Daoy (cell line): ENCODE measurements at regions not wholly inside any gene's neighbourhood (a gene's known extent, or its start where the extent isn't known, plus 50 kb on each side); places are given as distances from the start of the nearest gene placed in this dataset.

Source experiments
- DNase-seq: peaks from one replicate; pipeline ENCODE4 v3.0.0-alpha.2; 2015; ENCODE audit warnings: low read depth

DNA sequence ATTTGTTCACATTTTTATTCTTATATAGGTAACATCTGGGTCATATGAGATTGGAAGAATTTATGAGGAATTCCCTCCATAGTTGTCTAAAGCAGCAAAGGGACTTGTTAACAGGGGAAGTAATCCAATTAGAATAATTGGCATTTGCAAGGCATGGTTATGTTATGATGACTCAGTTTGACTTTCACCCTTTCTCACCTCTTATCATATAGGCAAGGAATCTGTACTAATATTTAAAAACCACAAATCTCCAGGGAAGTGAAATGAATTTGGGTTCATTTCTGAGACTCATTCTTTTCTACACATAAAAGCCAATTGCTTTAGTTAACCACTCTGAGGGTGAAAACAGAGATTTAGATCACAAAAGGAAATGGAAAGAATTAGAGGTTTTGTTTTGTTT is 281.5 kb upstream of the DKK2 start:
- no peak for DNase-seq

DNA sequence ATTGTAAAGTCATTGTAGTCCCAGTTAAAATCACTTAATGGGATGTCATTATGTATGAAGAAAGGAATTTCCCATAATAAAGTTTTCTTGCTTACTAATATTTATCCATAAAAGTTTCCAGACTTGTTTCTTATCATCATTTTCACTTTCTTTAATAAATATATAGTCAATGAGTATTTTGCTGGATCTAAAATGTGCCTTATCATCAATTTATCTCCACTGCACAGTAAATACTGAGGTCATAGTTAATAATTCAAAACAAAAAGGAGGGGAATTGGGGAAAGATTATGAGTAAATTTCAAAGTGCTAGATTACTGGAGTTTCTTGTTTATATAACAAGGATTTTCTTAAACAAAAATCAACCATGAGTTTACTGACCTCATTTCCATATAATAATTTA is 279.5 kb upstream of the DKK2 start:
- no peak for DNase-seq

DNA sequence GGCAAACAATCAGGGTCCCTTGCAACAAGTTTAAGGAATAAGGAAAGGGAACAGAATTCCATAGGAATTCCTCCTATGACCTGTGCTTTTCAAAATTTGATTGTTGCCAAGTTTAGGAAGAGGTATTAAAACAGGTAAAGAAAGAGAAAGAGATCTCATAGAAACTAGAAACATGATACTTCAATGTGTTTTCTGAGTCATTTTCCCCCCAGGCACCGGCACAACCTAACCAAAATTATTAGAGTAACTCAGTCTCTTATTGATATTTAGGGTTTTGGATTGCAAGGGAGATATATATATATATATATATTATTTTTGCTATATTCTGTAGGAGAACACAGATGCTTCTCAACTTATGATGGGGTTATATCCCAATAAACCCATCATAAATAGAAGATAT is 278.0 kb upstream of the DKK2 start:
- no peak for DNase-seq

DNA sequence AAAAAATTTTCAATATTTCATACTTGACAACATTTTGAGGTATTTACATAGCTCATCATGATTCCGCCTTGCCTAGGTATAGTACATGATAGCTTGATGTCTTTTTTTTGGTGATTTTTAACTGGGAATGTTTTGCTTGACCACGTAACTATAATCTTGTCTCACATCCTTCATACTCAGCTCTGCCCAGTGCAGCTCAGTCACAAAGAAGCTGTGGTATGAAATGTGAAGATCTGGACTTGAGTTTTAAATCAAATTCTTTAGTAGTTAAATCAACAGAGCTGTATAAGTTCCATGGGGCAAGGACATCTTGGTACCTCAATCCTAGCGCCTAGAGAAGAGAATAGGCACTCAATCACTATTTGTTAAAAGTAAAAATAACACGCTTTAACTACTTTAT is 276.3 kb upstream of the DKK2 start:
- DNase-seq, result no peak

GRCh38 chr4:107304699-107305286 is 268.7 kb upstream of the DKK2 start:
- DNase-seq, result no peak

- no peak for DNase-seq
Observed at GRCh38 chr4:107299646-107300045, 263.5 kb upstream of the DKK2 start.

DNA sequence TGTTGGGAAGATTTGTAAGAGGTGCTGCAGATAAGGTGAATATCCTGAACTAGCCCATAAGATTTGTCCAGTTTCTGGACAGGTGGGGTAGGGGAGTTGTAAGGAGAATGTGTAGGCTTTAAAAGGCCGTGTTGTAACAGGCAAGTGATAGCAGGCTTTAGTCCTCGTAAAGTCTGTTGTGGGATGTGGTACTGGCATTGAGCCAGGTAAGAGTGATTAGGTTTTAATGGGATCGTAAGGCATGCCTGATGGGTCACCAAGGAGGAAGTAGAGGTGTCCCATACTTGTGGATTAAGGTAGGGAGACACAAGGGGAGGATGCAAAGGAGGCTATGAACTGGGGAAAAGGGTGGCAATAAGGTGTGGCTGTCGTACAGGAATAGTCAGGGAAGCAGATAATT is 256.9 kb upstream of the DKK2 start:
- no peak for DNase-seq

DNA sequence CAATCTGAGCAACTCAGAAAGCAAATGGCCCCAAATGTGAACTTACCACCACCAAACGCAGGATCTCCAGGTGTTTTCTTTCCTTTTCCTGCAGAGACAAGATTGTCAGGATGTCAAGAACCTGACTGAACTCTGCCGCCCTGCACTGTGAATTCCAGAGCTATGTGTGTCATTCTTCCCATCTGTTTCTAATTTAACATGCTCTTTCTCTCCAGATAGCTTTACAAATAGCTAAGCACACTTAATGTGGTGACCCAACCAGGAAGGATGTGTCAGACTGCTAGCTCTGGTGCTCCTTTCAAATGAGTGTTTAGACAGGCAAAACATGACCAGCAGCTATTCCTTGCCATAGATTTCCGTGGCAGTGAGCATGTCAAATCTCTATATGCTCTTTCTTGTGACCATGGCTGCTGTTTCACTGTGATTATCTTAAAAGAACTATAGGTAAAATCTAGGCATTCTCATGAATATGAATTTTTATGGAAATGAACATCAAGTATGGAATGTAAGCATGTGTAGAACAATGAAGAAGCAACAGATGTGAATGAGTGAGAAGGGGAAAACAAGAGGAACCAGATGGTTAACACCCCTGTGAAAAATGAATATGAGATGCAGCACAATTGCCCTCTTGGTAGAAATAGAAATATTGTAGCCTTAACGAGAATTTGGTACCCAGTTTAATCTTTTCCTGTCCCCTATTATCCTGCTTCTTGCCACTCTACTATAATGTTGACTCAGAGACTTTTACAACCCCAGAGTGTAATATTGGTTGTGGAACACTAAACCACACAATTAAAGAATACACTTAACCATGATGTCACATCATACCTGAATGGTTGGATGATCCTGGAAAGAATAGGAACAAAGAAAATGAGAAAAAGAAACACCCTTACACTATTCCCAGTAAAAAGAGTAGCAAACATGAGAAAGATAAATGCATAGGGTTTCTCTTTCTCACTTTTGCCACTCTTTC is 247.8 kb upstream of the DKK2 start:
- peak; percentile 82 for DNase-seq

DNA sequence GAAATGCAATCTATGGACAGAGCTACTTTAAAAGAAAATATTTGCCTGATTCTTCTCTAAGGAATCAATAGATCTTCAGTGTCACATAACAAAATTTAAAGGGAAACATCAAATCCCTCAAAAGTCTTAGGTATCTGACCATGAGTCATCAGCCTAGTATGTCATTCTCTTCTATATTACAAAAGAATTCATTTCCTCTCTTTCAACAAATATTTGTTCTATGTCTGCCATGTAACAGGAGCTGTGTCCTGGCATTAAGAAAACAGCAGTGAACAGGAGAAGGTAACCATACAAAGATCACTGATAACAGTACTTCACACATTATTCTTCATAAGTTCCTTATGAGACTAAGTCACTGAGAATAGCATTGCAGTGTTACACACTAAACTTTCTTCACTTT is 243.6 kb upstream of the DKK2 start:
- DNase-seq, result peak; percentile 28

DNA sequence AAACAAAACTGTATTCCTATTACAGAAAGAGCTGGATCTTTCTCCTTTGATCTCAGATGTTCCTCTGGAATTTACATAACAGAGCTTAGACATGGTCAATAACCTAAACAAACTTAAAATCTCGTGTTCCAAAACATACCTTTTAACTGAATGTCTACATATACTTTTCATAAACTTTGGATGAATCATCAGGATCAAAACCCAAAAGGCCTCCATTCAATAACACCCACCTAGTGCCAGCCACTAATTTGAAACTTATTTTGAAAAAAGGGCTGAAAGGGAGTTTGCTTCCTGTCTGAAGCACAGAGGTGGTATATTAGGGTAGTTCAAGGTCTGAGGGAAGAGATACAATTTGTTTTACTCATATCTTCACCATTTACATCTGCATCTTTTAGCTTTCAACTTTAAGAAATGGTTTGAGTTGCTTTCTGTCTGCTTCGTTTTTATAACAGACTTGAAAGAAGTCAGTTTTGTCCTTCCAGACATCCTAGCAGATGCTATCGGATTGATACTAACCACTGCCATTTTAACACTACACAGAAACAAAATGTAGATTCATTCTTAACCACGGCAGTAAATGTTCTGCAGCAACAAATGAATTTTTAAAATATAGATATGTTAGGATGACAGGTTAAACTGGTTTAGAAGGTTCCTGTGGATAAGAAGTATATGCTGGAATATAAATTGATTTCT is 242.8 kb upstream of the DKK2 start:
- DNase-seq, result no peak

DNA sequence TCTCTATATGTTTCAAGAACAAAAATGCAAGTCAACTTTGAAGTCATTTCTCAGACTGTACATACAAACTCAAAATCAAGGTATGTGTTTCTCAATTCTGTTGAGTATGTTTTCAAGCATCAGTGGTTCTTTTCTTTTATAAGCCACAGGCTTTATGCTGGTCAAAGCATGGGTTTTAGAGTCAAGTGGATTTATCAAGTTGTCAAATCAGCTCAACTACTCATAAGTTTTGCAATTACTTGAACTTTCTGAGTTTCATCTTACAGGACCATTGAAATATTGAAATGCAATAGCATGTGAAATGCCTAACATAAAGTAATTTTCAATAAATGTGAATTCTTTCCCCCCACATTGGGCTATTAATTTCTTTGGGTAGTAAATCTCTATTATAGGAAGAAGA is 239.9 kb upstream of the DKK2 start:
- DNase-seq, result no peak

GRCh38 chr4:107275225-107275624 is 239.1 kb upstream of the DKK2 start:
- no peak for DNase-seq

DNA sequence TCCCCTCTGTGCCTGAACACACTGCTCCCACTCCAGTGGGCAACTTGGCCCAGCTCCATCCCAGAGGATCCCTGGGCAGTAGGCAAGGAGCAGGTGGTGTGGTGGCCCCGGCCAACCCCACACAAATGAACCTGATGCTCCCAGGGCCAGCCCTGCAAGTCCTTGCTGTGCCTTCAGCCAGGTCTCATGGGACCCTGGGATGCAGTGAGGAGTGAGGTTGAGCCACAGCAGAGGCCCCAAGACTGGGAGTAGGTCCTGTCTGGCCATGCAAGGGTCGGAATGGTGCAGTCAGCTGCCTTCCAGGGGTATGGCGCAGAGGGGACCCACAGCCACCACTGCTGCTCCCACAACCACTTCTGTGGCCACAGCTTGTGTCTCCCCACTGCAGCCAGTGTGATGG is 234.5 kb upstream of the DKK2 start:
- DNase-seq, result no peak

- no peak for DNase-seq
Observed at GRCh38 chr4:107269175-107269574, 233.1 kb upstream of the DKK2 start.

DNA sequence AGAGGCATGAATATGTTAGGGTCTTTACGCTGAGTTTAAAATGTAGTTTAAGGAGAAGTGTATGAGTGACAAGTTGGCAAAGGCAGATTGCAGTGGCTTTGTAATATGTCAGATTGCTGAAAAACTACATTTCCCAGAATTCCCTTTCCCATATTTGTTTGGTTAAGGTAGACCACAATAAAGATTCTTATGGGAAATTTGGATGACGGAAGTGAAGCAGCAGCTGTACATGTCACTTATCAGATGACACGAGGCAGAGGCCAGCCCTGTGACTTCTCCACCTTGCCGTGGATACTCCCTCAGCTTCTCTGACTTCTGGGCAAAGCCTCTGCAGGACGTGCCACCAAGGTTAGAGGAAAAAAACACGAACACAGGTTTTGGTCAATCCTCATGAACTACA is 229.7 kb upstream of the DKK2 start:
- no peak for DNase-seq

GRCh38 chr4:107261241-107261874 is 225.2 kb upstream of the DKK2 start:
- DNase-seq, result peak; percentile 7

GRCh38 chr4:107258359-107258758 is 222.2 kb upstream of the DKK2 start:
- peak; percentile 68 for DNase-seq

- no peak for DNase-seq
Observed at GRCh38 chr4:107255596-107255995, 219.5 kb upstream of the DKK2 start.

GRCh38 chr4:107255114-107255513 is 219.0 kb upstream of the DKK2 start:
- DNase-seq, result no peak

- no peak for DNase-seq
Observed at GRCh38 chr4:107253579-107254068, 217.5 kb upstream of the DKK2 start.

DNA sequence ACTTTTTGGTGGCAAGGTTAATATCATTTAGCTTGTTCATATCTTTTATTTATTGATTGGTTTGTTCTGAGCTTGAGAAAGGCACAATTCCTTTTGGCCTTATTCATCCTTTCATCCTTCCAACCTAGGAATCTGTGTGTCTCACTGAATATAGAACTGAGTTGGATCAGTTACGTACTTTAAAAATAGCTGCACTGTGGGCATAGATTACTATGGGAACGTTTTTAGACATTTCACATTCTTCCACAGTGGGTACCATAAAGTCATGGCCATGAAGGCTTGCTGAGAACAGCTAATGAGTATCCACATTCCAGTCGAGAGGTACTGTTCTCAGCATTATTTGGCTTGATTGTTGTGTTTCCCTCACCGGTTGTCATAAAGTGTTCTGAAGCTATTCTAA is 217.0 kb upstream of the DKK2 start:
- DNase-seq, result no peak

DNA sequence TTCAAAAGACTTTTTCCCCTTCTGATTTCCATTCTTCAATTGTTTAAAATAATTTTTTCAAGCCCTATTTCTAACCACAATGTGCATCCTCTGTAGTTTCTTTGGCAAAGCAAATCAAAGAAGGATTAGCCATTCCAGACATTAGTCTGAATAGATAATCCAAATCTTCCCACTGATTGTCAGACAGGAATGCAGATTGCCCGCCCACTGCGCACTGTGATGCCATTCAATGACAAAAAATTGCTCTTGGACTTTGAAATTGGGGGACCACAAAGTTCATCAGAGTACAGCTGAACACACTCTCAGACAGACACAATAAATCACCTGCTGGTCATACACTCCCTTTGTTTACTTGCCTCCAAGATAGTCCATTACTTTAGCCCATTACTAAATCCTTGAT is 216.5 kb upstream of the DKK2 start:
- no peak for DNase-seq
